A549 (cell line): ENCODE measurements at regions not wholly inside any gene's neighbourhood (a gene's known extent, or its start where the extent isn't known, plus 50 kb on each side); places are given as distances from the start of the nearest gene placed in this dataset.

Experiments used
- ESRRA ChIP-seq: fragments of 150-350 bp; IDR thresholded peaks from 2 replicates; pipeline ENCODE4 v1.6.1; 2014; ENCODE audit warnings: mild to moderate bottlenecking, low read length, borderline replicate concordance
- JUNB ChIP-seq: fragments of >200 bp; sonication (Bioruptor Twin); formaldehyde crosslinking; IDR thresholded peaks from 2 replicates; pipeline ENCODE4 v1.6.1; 2016
- MAX ChIP-seq: IDR thresholded peaks from 2 replicates; pipeline ENCODE4 v1.6.1; 2012
- USF2 ChIP-seq: fragments of 450-650 bp; IDR thresholded peaks from 2 replicates; pipeline ENCODE4 v1.6.1; 2014; ENCODE audit warnings: antibody characterized with exemption

GRCh38 chr4:140246216-140246615 lies 92.2 kb upstream of the MAML3 start:
- no peak for TF ChIP-seq ESRRA
- TF ChIP-seq USF2: no peak
- TF ChIP-seq JUNB: no peak
- TF ChIP-seq MAX: no peak
